ENCODE measurements at regions not wholly inside any gene's neighbourhood (a gene's known extent, or its start where the extent isn't known, plus 50 kb on each side); places are given as distances from the start of the nearest gene placed in this dataset.
A peak's percentile ranks its signal among the peaks of the same experiment; 100 is the strongest.

DNA sequence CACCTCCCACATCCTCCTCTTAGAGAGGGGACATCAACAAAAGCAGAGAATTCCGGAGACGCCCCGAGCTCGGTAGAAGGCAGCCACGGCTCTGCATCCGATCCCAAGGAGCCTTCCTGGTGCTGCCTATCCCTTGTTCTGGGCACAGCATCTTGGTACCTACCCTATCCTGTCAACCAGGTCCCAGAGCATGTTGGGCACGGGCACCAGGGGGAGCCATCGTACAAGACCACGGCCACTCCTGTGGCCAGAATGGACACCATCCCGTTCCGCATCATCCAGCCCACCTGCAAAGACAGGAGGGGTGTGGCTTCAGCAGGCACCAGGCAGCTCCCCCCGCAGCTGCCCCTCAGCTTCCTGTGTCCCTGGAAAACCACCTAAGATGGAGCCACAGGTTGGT lies 62.7 kb upstream of the ZNF354A start:
- TF ChIP-seq, protein P1, sequence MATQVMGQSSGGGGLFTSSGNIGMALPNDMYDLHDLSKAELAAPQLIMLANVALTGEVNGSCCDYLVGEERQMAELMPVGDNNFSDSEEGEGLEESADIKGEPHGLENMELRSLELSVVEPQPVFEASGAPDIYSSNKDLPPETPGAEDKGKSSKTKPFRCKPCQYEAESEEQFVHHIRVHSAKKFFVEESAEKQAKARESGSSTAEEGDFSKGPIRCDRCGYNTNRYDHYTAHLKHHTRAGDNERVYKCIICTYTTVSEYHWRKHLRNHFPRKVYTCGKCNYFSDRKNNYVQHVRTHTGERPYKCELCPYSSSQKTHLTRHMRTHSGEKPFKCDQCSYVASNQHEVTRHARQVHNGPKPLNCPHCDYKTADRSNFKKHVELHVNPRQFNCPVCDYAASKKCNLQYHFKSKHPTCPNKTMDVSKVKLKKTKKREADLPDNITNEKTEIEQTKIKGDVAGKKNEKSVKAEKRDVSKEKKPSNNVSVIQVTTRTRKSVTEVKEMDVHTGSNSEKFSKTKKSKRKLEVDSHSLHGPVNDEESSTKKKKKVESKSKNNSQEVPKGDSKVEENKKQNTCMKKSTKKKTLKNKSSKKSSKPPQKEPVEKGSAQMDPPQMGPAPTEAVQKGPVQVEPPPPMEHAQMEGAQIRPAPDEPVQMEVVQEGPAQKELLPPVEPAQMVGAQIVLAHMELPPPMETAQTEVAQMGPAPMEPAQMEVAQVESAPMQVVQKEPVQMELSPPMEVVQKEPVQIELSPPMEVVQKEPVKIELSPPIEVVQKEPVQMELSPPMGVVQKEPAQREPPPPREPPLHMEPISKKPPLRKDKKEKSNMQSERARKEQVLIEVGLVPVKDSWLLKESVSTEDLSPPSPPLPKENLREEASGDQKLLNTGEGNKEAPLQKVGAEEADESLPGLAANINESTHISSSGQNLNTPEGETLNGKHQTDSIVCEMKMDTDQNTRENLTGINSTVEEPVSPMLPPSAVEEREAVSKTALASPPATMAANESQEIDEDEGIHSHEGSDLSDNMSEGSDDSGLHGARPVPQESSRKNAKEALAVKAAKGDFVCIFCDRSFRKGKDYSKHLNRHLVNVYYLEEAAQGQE (IDR thresholded peaks at IDR 0.05; ENCODE audit: low read depth), result no peak
- TF ChIP-seq, protein P2, sequence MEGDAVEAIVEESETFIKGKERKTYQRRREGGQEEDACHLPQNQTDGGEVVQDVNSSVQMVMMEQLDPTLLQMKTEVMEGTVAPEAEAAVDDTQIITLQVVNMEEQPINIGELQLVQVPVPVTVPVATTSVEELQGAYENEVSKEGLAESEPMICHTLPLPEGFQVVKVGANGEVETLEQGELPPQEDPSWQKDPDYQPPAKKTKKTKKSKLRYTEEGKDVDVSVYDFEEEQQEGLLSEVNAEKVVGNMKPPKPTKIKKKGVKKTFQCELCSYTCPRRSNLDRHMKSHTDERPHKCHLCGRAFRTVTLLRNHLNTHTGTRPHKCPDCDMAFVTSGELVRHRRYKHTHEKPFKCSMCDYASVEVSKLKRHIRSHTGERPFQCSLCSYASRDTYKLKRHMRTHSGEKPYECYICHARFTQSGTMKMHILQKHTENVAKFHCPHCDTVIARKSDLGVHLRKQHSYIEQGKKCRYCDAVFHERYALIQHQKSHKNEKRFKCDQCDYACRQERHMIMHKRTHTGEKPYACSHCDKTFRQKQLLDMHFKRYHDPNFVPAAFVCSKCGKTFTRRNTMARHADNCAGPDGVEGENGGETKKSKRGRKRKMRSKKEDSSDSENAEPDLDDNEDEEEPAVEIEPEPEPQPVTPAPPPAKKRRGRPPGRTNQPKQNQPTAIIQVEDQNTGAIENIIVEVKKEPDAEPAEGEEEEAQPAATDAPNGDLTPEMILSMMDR (IDR thresholded peaks at IDR 0.05 in 2 of 3, conservative IDR thresholded peaks at IDR 0.05 in 1 of 3; ENCODE audit: borderline replicate concordance in 1 of 3, insufficient read depth in 1 of 3, low read depth in 2 of 3, low read length in 2 of 3), result peak; percentile 48 to 72 (median 69); a peak in 5 of 6 replicates
- TF ChIP-seq RAD21 (IDR thresholded peaks at IDR 0.05; ENCODE audit: low read depth) (peak; percentile 72), ZFX (IDR thresholded peaks at IDR 0.05) (no peak), EZH2 (IDR thresholded peaks at IDR 0.05) (no peak), POLR2A (IDR thresholded peaks at IDR 0.05; ENCODE audit: borderline replicate concordance, extremely low read depth, insufficient read depth, insufficient read length) (no peak), POLR2AphosphoS5 (IDR thresholded peaks at IDR 0.05; ENCODE audit: low read depth, low read length) (no peak), ZNF274 (IDR thresholded peaks at IDR 0.05; ENCODE audit: low read depth, low read length) (no peak), ATF3 (IDR thresholded peaks at IDR 0.05) (no peak), JUND (IDR thresholded peaks at IDR 0.05) (no peak), TCF7L2 (IDR thresholded peaks at IDR 0.05; ENCODE audit: borderline replicate concordance, extremely low read depth, insufficient read depth, insufficient read length) (no peak)
- TF ChIP-seq, protein P3, sequence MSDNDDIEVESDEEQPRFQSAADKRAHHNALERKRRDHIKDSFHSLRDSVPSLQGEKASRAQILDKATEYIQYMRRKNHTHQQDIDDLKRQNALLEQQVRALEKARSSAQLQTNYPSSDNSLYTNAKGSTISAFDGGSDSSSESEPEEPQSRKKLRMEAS (IDR thresholded peaks at IDR 0.05), result no peak

Measured in HCT116 (cell line).